Suppressor macrophage treated with lipopolysaccharide for 1 hour (primary cell): ENCODE measurements at regions not wholly inside any gene's neighbourhood (a gene's known extent, or its start where the extent isn't known, plus 50 kb on each side); places are given as distances from the start of the nearest gene placed in this dataset.
"Not testable (repeated sequence)": the region's sequence is repeated elsewhere in the genome, so short reads cannot be mapped to it uniquely, and the experiment has no call there.

Experiments used
- DNase-seq, 3 donors: peaks; one replicate each; pipeline ENCODE4 v3.0.0-alpha.2; 2020 to 2022

DNA sequence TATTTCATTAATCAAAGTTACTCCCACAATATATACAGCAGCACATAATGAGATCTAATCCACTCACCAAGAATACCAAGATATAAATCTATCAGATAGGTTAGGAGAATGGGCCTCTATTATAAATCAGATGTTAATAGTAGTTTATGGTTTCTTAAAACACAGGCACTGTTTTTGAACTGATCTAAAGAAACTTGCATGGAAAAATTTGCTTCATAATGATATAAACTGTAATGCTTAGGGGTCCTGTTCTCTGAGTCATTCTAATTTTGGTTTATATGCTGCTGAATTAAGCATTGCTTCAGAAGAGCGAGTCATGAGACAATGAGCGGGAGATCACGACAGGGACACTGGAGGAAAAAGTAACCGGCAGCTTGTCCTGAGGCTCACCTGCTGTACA is 113.3 kb upstream of the OTUD4 start:
- DNase-seq, result no peak

DNA sequence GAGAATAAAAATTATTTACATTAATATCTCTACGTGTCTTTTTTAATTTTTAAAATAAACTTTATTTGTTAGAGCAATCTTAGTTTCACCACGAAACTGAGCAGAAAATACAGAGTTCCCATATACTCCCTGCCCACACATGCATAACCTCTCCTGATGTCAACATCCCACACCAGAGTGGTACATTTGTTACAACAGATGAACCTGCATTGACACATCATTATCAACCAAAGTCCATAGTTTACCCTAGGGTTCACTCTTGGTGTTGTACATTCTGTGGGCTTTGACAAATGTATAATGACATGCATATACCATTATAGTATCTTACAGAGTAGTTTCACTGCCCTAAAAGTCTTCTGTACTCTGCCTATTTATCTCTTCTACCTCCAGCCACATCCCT is 110.6 kb upstream of the OTUD4 start:
- DNase-seq, result no peak

DNA sequence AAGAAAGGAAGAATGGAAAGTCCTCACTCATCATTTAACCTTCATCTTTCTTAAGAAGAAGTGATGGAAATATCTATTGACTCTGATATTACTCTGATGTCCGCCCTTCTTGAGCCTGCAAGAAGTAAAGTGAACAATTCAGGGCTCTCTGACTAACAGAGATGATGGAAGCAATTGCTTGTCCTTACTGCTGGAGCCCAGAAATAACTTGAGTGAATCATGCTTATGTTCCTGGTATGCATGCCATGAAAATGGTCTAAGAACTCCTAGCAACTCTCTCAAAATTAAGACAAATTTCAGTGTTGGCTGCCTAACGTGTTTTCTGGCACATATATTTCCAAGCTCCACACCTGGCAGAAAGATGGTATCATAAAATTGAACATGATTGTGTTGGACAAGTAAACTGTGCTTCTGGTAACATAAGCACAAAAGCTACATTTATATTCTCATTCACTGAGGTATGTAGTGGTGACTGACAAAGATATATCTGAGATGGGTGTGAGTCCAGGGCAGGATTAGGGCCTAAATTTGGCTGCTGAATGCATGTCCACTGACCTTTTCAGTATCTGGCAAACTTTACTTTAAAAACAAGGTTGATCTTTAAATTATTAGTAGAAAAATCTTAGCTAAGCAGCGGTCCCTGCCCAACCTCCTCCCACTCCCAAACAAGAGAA is 109.2 kb upstream of the OTUD4 start:
- no peak for DNase-seq

DNA sequence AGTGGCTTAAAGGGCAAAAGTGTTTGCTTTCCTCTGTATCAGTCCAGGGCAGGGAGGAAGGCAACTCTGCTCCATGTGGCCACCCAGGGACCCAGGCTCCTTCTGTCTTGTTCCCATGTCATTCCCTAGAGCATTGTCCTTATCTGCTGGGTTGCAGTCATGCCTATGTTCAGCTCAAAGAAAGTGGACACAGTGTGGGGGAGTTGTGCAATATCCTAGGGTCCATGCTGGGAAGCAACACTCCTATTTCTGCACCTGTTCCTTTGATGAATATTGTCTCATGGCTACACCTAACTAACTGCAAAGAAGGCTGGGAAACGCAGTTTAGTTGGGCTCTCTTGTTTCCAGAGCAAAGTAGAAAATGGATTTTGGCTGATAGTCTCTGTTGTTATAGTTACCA is 107.0 kb upstream of the OTUD4 start:
- no peak for DNase-seq

DNA sequence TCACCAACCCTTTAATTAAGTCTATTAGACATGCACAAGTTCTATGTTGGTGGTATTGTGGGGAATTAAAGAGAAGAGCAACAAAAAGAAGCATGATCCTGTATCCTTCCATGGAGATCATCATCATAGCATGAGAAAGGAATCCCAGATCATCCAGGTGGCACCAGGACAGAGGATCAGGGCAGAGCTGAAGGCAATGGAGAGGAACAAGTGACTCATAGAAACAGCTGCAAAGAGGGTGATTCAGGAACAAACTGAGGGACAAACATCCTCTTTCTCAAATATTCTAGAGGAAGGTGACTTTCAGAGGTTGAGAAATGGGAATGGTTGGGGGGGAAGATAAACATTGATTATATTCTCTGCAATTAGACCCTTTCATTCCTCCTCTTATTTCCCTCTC is 105.5 kb upstream of the OTUD4 start:
- peak in 2 of 3 donors; percentile 9 to 24 for DNase-seq

DNA sequence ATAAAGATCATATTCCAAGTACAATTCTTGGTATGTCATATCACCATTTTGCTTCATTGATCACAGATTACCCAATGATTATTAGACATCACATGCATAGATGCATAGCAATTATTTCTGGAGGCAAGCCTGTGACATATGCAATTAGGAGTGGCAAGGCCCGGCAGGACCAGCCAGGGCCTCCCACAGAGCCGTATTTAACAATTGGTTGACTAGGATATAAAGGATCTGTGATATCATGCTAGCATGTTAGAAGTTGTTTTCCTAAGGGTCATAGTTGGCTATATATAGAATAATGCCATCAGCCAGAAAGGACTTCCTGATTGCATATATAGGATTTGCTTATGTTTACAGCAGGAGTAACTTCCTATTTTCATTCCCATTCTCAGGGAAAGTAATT is 103.5 kb upstream of the OTUD4 start:
- DNase-seq, result peak in 2 of 3 donors; percentile 12 to 33

DNA sequence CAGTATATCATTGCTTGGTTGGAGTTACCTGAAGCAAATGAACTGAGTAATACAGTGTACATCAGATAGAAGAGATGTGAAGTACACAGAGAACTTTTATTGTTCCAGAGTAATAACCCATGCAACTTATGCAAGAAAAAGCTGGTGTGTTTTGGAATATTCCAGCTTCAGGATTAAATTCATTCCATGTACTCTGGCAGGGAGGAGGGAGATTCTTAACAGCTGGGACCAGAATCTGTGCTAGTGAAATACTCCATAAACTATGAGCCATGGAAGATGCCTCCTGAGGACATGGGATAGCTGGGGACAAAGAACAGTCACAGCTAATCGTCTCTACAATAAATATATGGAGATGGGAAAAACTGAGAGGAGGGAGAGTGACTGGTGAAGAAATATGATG is 101.6 kb upstream of the OTUD4 start:
- no peak for DNase-seq

DNA sequence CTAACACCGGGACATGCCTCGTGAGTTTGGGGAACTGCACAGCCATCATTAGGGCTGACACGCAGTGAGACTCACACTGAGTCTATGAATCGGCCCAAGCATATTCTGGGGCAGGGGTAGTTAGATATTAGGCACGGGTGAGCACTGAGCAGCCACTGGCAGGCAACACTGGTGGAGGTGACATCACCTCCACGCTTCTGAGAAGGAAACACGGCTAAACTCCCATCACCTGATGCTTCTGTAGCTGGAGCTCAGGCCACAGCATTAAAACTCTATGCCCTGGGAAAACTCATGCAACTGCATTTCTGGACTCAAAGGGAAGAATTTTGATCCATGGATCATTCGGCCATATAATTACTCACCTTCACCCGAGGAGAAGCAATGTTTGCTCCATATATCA is 100.8 kb upstream of the OTUD4 start:
- no peak for DNase-seq

DNA sequence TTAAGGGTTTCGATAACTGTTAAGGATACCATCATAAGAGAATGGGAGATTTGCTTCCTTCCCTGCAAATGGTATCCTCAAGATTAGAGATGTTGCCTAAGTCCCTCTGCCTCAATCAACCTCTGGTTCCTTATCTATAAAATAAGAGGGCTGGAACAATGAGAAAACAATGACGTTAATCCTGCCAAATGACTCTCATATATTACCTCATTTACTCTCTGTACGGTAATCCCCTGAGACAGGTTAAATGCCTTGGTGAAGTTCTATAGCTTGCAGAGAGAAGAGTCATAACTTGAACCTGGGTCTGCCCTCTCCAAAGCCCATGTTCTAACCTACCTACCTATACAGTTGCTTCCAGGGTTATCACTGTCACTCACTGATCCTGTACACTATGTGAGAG is 100.2 kb upstream of the OTUD4 start:
- no peak for DNase-seq

DNA sequence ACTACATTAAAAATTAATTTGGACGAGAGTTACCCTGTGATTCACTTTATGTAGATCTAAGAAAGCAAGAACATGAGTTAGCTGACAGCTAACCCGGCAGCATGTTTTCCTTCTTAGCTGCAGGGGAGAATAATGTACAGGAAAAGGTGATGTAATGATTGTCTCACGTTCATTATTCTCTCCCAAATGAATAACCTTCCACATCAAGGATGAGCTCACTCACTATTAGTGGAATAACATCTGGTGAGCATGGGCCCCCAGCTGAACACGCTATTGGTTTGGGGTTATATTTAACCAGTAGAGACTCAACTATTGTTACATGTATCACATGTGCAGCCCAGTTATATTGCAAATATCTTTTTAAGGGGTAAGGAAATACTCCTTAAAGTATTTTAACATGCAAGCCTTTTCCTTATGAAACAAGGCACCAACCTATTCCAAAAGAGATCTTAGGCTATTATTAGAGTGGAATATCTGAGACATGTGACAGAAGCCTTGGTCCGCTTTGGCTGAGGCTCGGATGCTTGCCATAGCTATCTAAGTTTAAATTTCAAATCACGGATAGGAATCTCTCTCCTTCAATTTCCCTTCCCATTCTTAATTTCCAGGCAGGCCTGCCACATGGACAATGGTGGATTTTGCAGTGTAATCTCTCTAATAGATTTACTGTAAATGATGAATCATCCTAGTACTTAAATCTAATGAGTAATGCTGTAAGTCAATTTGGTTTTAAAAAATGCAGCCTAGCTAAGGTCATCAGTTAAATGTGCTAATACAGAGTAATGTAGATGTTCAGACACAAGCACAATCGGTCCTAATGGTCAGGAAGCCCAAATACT is 99.0 kb upstream of the OTUD4 start:
- DNase-seq, result no peak

DNA sequence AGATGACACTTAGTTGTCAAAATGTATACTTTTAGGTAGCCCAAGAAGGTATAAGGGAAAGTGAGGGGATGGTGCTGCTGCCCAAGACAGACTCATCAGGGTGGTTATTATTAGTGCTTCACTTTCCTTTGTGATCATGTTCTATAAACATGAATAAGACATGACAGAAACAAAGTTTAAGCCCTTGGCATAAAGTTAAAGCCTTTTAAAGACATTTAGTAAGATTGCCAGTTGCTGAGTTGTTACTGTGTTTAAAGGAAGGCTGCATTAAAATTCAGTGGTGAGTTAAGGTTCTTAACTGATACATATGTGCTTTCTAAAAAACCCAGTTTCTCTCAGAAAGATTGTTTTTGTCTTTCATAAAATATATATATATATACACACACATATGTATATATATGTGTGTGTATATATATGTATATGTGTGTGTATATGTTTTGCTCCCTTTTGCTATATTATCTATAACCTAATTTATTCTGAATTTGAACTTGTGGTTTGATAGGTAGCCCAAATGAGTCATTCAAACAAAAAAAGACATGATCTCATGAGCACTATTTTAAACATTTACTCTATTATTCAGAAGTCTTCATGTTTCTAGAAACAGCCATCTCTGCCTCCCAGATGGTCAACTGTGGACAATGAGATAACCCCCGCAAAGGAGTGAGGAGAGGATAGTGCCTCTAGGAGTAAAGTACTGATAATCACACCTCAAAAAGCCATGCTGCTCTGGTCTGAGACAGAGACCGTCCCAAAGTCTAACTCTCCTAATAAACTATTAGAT is 98.1 kb upstream of the OTUD4 start:
- DNase-seq, result no peak

DNA sequence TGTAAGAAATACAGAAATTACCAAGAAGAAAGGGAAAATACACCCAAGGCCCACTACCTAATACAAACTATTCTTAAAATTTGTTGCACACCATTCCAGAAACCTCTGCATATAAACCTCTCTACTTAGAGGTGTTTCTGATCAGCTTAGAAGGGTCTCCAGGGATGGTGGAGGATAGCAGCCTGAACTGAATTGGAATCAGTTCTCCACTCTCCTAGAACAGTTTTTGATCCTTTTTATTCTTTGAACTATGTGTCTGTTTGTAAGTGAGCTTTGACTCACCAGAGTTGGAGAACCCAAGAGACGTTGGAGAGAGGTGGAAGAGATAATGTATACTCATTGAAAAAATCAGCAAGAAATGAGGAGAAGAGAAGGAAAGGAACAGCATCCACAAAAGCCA is 96.6 kb upstream of the OTUD4 start:
- no peak for DNase-seq

DNA sequence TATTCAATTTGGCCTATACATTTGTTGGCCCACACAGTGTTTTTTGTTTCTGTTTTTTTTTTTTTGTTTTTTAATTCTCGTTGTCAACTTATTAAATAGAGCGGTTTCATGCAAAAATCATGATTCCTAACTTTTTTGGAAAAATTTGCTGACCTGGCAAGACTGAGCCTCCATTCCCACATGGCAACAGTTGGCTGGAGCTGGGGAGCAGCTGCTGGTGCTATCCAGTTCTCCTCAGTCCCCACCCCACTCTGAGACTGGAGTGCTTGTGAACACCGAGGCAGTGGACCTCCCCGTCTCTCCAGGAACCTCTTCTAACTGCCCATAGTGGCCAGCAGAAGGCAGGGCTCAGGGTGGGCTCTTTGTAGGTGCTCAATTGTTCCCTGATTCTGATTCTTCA is 95.7 kb upstream of the OTUD4 start:
- no peak for DNase-seq

DNA sequence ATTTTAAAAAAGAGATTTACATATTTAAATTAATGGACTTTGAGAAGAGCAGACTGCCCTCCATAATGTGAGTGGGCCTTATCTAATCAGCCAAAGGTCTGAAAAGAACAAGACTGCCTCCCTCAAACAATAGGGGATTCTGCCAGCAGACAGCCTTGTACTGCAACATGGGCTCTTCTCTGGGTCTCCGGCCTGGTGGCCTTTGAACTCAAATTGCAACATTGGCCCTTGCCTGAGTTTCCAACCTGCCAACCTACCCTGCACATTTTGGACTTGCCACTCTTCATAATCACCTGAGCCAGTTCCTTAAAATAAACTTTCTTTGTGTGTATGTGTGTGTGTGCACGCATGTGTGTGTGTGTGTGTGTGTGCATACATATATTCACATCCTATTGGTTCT is 90.8 kb upstream of the OTUD4 start:
- no peak for DNase-seq

DNA sequence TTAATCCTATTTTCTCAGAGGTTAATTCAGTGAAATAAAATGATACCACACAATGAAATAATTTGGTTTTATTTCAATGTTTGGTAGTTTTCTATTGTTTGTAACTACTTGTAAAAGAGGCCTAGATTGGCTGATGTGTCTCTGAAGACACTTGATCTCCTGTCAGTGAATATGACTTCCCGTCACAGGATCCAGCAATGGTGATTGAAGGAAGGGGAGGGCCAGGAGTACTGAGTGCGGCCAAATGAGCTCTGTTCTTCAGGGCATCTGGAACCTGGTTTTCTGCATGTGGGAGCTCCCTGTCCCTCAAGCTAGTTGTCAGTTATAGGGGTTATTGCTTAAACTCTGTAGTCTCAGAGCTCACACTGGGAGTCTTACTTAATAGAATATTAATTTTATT is 86.5 kb upstream of the OTUD4 start:
- no peak for DNase-seq

DNA sequence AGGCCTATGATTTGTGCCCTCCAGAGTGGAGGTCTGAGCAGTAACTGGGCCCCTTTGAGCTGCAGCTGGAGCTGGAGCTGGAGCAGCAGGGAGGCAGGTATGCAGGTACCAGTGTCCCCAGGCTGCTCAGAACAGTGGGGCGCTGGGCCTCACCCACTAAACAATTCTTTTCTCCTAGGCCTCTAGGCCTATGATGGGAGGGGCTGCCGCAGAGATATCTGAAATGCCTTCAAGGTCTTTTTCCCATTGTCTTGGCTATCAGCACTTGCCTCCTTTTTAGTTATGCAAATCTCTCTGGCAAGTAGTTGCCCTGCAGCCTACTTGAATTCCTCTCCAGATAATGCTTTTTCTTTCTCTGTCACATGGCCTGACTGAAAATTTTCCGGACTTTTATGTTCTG is 79.7 kb upstream of the OTUD4 start:
- DNase-seq, result no peak

DNA sequence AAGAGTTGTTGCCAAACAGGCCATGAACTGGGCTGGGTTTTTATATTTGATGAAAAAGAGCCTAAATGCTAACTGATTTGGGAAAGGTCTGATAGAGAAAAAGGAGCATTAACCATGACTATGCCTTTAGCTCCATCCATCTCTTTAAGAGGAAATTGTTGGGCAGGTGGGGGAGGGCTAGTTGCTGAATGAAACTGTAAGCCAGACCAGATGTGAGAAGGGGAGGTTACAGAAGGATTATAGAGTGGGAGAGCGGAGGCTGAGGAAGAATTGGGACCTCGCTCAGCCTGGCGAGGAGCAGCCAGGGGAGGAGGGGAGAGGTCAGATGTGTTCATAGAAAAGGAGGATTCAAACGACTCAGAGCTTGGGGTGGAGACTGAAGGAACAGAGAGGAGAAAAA is 74.9 kb upstream of the OTUD4 start:
- DNase-seq, result not testable (repeated sequence)

DNA sequence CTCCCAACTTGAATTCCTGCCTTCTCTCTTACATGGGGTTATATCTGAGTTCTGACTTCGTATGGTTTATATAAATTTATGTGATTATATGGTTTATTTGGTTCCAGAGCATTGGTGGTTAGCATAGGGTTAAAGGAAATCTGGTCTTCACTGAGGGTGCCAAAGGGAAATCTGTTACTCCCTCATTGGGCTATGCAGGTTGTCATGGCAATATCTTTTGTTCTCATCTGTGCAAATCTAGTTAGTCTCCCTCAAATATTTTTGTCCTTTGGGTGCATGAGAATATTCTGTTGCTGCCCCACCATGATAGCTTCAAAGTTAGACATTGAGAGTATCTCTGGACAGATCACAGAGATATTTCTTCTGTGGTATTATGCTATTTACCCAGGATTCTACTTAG is 71.8 kb upstream of the OTUD4 start:
- DNase-seq, result no peak

DNA sequence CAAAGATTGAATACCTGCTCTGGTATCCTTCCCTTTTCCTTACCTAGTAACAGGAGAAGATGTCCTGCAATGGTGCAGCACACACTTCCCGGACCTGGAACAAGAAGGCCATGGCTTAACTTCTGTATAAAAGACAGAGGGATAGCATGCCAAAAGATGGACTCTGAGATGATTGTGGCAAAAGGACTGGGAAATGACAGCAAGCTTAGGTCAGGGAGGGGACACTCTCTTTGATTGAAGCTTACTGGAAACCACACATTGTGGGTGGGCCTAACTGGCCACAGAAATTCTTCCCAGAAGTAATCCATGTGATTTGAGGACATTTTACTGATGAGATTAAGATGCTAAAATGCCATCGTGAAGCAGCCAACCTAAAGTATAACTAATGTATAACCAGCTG is 71.0 kb upstream of the OTUD4 start:
- no peak for DNase-seq

DNA sequence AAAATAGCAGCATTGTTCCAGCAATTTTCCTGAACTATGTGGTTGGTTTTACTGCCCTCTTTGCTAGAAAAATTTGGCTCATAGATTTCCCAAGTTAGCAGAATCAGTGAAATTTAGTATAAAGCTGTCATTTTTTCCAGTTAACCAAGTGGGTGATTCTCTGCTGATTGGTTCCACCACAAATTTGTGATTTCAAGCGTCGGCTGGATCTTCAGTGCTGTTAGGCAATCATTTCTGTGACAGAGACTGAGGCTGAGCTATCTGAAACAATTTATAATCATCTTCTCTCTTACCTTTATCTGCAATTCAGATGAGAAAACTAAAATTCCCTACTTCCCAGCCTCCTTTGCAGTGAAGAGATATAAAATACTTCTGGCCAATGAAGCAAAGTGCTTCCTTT is 68.6 kb upstream of the OTUD4 start:
- no peak for DNase-seq

DNA sequence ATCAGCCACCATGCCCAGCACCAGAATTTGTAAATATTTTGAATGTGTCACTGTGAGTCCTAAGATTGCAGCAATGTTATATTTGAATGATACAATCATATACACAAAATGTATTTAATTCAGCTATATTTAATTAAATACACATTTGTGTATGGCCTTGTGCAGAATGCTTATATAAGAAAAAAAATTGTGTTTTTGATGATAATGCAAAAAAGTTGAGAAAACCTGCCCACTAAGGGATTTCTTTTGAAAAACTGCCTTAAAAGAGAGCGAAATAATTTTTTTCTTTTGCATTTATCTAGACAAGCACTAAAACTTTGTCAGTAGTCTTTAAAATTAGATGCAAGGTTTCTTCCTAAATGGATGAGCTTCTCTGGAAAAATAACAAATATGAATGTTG is 68.1 kb upstream of the OTUD4 start:
- DNase-seq, result no peak

DNA sequence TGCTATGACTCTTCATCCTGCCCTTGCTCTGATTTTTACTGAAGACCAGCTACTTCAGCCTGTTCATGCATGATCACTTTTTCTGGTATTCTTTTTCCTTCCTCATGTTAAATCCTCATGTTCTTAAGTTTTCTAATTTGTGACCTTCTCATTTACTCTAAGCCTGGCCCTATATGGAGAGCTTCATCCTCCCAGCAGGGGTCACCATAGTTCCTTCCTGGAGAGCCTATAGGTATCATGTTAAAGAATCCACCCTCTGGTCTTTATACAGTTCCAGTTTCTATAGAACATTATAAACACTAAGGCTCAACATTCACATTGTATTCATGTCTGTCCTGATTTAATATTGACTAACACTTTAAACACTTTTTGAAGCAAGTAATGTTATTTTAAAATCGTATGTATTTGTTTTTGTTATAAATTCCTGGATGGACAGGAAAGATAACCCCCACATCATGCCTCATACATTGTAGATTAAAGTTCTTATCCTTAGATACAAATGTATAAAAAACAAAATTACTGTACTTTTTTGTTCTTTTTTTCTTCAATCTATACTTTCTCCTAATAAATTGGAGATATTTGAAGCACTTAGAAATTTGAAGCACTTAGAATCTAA is 53.8 kb upstream of the OTUD4 start:
- peak; percentile 78 to 81 (median 80) for DNase-seq

DNA sequence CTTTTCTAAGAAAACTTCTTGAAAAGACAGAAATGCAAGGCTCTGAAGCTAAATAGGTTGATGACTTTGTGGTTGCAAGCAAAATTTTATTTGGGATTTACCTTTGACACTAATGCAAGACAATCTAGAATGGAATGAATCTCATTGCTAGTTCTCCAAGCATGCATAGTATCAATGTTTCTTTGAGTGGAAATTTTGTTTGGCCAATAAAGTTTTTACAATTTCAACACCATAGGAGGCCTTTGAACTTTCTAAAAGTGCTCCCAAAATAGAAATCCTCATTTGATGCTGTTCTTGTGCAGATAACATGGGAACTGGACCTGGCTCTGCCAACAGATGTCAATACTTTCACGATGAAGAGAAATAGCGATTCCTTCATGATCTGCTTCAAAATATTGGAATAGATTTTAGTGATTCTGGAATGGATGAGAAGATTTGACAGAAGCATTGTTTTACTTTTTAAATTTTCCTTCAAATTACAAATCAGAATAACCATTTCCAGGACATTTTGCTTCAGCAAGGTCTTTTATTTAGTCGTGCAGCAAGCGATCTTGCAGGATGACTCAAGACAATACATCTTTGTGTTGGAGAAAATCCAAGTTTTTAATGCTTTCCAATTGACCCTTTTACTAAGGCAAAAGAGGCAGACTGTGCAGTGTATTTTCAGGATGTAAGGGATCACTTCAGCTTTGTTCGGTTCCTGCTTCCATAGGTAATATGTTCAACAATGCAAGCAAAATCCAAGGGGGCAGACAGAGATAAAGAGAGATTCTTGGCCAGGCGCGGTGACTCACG is 51.7 kb upstream of the OTUD4 start:
- no peak for DNase-seq
